Chondrocyte (in vitro differentiated cells): ENCODE measurements at regions not wholly inside any gene's neighbourhood (a gene's known extent, or its start where the extent isn't known, plus 50 kb on each side); places are given as distances from the start of the nearest gene placed in this dataset.

ENCODE experiments used
- DNase-seq: peaks from one replicate; pipeline ENCODE4 v3.0.0; 2021; ENCODE audit warnings: mixed read lengths, low spot score
- H3K27ac Mint-ChIP-seq: one replicate; pipeline ENCODE4 v1.8.0; 2021; ENCODE audit warnings: mild to moderate bottlenecking, moderate library complexity, mixed read lengths; ENCODE audit not compliant: unreplicated experiment
- H3K27me3 Mint-ChIP-seq: 2 replicates; pipeline ENCODE4 v1.8.0; 2021; ENCODE audit warnings: low read depth, mixed read lengths
- H3K36me3 Mint-ChIP-seq: 2 replicates; pipeline ENCODE4 v1.8.0; 2021; ENCODE audit warnings: low read depth, mixed read lengths
- H3K4me1 Mint-ChIP-seq: 2 replicates; pipeline ENCODE4 v1.8.0; 2021; ENCODE audit warnings: low read depth, mild to moderate bottlenecking, mixed read lengths
- H3K4me3 Mint-ChIP-seq: one replicate; pipeline ENCODE4 v1.8.0; 2021; ENCODE audit warnings: mild to moderate bottlenecking, moderate library complexity, mixed read lengths; ENCODE audit not compliant: unreplicated experiment
- H3K9me3 Mint-ChIP-seq: 2 replicates; pipeline ENCODE4 v1.8.0; 2021; ENCODE audit warnings: low read depth, mixed read lengths
- CTCF ChIP-seq: fragments of 200-600 bp; sonication (generic); IDR thresholded peaks from 2 replicates; pipeline ENCODE4 v1.5.0; 2021; ENCODE audit warnings: antibody characterized with exemption, mild to moderate bottlenecking, moderate library complexity

GRCh38 chr3:194220901-194221326 is 85.0 kb downstream of the HES1 start:
- Mint-ChIP-seq H3K27ac (no peak overlapping the region), H3K27me3 (peaks cover 73% of the 10 kb centered on the region), H3K9me3 (no peaks in the 10 kb centered on the region), H3K36me3 (peaks cover 3% of the 10 kb centered on the region), H3K4me3 (no peak overlapping the region), H3K4me1 (peaks cover 5% of the 10 kb centered on the region)
- TF ChIP-seq CTCF = no peak
- DNase-seq = no peak

- Mint-ChIP-seq H3K27ac (no peak overlapping the region), H3K27me3 (peaks cover 73% of the 10 kb centered on the region), H3K36me3 (peaks cover 3% of the 10 kb centered on the region), H3K4me1 (peaks cover 5% of the 10 kb centered on the region), H3K9me3 (no peaks in the 10 kb centered on the region), H3K4me3 (no peak overlapping the region)
- TF ChIP-seq CTCF = no peak
- DNase-seq = no peak
These were observed 85.4 kb downstream of the HES1 start for GRCh38 chr3:194221336-194221735.

- Mint-ChIP-seq H3K27ac (no peak overlapping the region), H3K4me1 (peaks cover 5% of the 10 kb centered on the region), H3K27me3 (peaks cover 78% of the 10 kb centered on the region), H3K9me3 (no peaks in the 10 kb centered on the region), H3K36me3 (peaks cover 11% of the 10 kb centered on the region), H3K4me3 (no peak overlapping the region)
- TF ChIP-seq CTCF = no peak
- DNase-seq = no peak
These were observed 88.0 kb downstream of the HES1 start for GRCh38 chr3:194223951-194224350.

GRCh38 chr3:194224471-194225417 is 88.8 kb downstream of the HES1 start:
- DNase-seq = no peak
- no peak for TF ChIP-seq CTCF
- H3K4me3 Mint-ChIP-seq = no peak overlapping the region
- no peak overlapping the region for H3K27ac Mint-ChIP-seq
- no peaks in the 10 kb centered on the region for H3K9me3 Mint-ChIP-seq
- H3K4me1 Mint-ChIP-seq = peaks cover 11% of the 10 kb centered on the region
- peaks cover 71% of the 10 kb centered on the region for H3K27me3 Mint-ChIP-seq
- peaks cover 11% of the 10 kb centered on the region for H3K36me3 Mint-ChIP-seq

- no peak for DNase-seq
- no peak overlapping the region for H3K27ac Mint-ChIP-seq
- H3K4me3 Mint-ChIP-seq = no peak overlapping the region
- no peak for TF ChIP-seq CTCF
- peaks cover 67% of the 10 kb centered on the region for H3K27me3 Mint-ChIP-seq
- peaks cover 9% of the 10 kb centered on the region for H3K36me3 Mint-ChIP-seq
- H3K9me3 Mint-ChIP-seq = no peaks in the 10 kb centered on the region
- H3K4me1 Mint-ChIP-seq = peaks cover 12% of the 10 kb centered on the region
These were observed 89.5 kb downstream of the HES1 start for GRCh38 chr3:194225418-194225812.
